ENCODE measurements at regions not wholly inside any gene's neighbourhood (a gene's known extent, or its start where the extent isn't known, plus 50 kb on each side); places are given as distances from the start of the nearest gene placed in this dataset.

DNA sequence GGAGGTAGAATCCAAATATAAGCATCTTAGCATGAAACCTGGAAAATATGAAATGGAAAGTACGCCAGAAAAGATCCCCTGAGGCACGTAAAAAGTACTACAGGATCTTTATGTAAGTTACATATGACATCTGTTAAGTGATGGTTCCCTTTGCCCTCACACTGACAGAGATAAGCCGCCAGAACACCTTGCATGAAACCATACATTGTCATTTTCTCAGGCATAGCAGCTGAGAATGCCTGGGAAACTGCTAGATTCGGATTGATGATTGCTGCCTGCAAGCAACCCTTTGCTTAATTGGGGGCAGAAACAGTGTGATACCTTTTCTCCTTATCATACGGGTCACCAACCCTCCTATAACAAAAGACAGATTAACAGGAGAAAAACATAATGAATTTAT, 826.6 kb upstream of the LRRN3 start:
- intact Hi-C loops (cut with DNase I, micrococcal nuclease): no loop called here
- DNase-seq (no peak), ATAC-seq (no peak)
- H3K4me3 ChIP-seq: no peak overlapping the region
- no peaks in the 10 kb centered on the region for H3K36me3 ChIP-seq (ENCODE audit: low read depth)
- no peaks in the 10 kb centered on the region for H3K9me3 ChIP-seq
- TF ChIP-seq, protein P1, sequence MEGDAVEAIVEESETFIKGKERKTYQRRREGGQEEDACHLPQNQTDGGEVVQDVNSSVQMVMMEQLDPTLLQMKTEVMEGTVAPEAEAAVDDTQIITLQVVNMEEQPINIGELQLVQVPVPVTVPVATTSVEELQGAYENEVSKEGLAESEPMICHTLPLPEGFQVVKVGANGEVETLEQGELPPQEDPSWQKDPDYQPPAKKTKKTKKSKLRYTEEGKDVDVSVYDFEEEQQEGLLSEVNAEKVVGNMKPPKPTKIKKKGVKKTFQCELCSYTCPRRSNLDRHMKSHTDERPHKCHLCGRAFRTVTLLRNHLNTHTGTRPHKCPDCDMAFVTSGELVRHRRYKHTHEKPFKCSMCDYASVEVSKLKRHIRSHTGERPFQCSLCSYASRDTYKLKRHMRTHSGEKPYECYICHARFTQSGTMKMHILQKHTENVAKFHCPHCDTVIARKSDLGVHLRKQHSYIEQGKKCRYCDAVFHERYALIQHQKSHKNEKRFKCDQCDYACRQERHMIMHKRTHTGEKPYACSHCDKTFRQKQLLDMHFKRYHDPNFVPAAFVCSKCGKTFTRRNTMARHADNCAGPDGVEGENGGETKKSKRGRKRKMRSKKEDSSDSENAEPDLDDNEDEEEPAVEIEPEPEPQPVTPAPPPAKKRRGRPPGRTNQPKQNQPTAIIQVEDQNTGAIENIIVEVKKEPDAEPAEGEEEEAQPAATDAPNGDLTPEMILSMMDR (IDR thresholded peaks at IDR 0.05): no peak
- no peaks in the 10 kb centered on the region for H3K4me1 ChIP-seq (ENCODE audit: low read depth)

- no peaks in the 10 kb centered on the region for H3K4me1 ChIP-seq (ENCODE audit: low read depth)
- H3K9me3 ChIP-seq: no peaks in the 10 kb centered on the region
- no peaks in the 10 kb centered on the region for H3K36me3 ChIP-seq (ENCODE audit: low read depth)
- ATAC-seq (no peak), DNase-seq (no peak)
- H3K4me3 ChIP-seq: no peak overlapping the region
- intact Hi-C loops (cut with DNase I, micrococcal nuclease): no loop called here
- TF ChIP-seq, protein P1 (IDR thresholded peaks at IDR 0.05): no peak
Measured at GRCh38 chr7:110281362-110281761, 809.6 kb upstream of the LRRN3 start.

DNA sequence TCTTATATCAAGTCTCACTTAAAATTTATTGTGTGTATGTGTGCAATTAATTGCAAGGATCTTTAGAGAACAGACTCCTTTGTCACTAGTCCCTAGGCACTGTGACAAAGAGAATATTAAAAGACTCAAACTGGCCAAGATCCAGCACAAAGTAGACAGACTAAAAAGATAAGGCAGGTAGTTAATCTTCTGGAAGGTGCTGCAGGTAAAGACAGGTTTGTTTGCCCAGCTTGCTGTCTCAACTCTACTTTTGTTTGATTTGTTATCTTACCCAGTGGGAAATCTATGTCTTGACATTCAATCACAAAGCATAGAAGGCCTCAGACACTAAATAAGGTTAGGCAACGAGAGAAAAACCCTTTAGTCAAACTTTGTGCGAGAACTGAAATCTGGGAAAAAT, 807.9 kb upstream of the LRRN3 start:
- intact Hi-C loops (cut with DNase I, micrococcal nuclease): no loop called here
- no peak for ATAC-seq

GRCh38 chr7:110291430-110291829, 799.5 kb upstream of the LRRN3 start:
- no peak for ATAC-seq

More for the DNA sequence above, 807.9 kb upstream of the LRRN3 start:
- Histone ChIP-seq H3K4me3 (no peak overlapping the region), H3K9me3 (no peaks in the 10 kb centered on the region), H3K36me3 (ENCODE audit: low read depth) (no peaks in the 10 kb centered on the region), H3K4me1 (ENCODE audit: low read depth) (no peaks in the 10 kb centered on the region)
- peak in 1 of 3 donors; percentile 7 for DNase-seq
- TF ChIP-seq, protein P1 (IDR thresholded peaks at IDR 0.05): no peak

GRCh38 chr7:110296321-110296720, 794.6 kb upstream of the LRRN3 start:
- ATAC-seq (no peak), DNase-seq (no peak)
- Histone ChIP-seq H3K4me1 (ENCODE audit: low read depth) (no peaks in the 10 kb centered on the region), H3K9me3 (no peaks in the 10 kb centered on the region), H3K36me3 (ENCODE audit: low read depth) (no peaks in the 10 kb centered on the region), H3K4me3 (no peak overlapping the region)
- intact Hi-C loops (cut with DNase I, micrococcal nuclease): no loop called here
- TF ChIP-seq, protein P1 (IDR thresholded peaks at IDR 0.05): no peak

More at GRCh38 chr7:110291430-110291829, 799.5 kb upstream of the LRRN3 start:
- intact Hi-C loops (cut with DNase I, micrococcal nuclease): no loop called here
- H3K4me3 ChIP-seq: no peak overlapping the region
- TF ChIP-seq, protein P1 (IDR thresholded peaks at IDR 0.05): no peak
- H3K9me3 ChIP-seq: no peaks in the 10 kb centered on the region
- H3K4me1 ChIP-seq (ENCODE audit: low read depth): no peaks in the 10 kb centered on the region
- no peaks in the 10 kb centered on the region for H3K36me3 ChIP-seq (ENCODE audit: low read depth)
- no peak for DNase-seq

- Histone ChIP-seq H3K9me3 (no peaks in the 10 kb centered on the region), H3K4me1 (ENCODE audit: low read depth) (no peaks in the 10 kb centered on the region), H3K4me3 (no peak overlapping the region), H3K36me3 (ENCODE audit: low read depth) (no peaks in the 10 kb centered on the region)
- TF ChIP-seq, protein P1 (IDR thresholded peaks at IDR 0.05): no peak
- intact Hi-C loops (cut with DNase I, micrococcal nuclease): no loop called here
- no peak for DNase-seq
- no peak for ATAC-seq
Measured at GRCh38 chr7:110307776-110308175, 783.2 kb upstream of the LRRN3 start.
